ENCODE measurements at regions not wholly inside any gene's neighbourhood (a gene's known extent, or its start where the extent isn't known, plus 50 kb on each side); places are given as distances from the start of the nearest gene placed in this dataset.
A peak's percentile ranks its signal among the peaks of the same experiment; 100 is the strongest.
"Not testable (repeated sequence)": the region's sequence is repeated elsewhere in the genome, so short reads cannot be mapped to it uniquely, and the experiment has no call there.

- DNase-seq (ENCODE audit: low read depth), result not testable (repeated sequence)
These were observed 84.6 kb upstream of the ADRB2 start for GRCh38 chr5:148741766-148742165.

GRCh38 chr5:148744380-148744779 is 82.0 kb upstream of the ADRB2 start:
- not testable (repeated sequence) for DNase-seq (ENCODE audit: low read depth)

GRCh38 chr5:148746826-148747535 is 79.4 kb upstream of the ADRB2 start:
- DNase-seq (ENCODE audit: low read depth), result no peak

- DNase-seq (ENCODE audit: low read depth), result no peak
These were observed 78.9 kb upstream of the ADRB2 start for GRCh38 chr5:148747536-148747906.

GRCh38 chr5:148748702-148749392 is 77.6 kb upstream of the ADRB2 start:
- no peak for DNase-seq (ENCODE audit: low read depth)

GRCh38 chr5:148750614-148751013 is 75.8 kb upstream of the ADRB2 start:
- no peak for DNase-seq (ENCODE audit: low read depth)

GRCh38 chr5:148751025-148751424 is 75.4 kb upstream of the ADRB2 start:
- no peak for DNase-seq (ENCODE audit: low read depth)

- DNase-seq (ENCODE audit: low read depth), result not testable (repeated sequence)
These were observed 74.0 kb upstream of the ADRB2 start for GRCh38 chr5:148752375-148752774.

- DNase-seq (ENCODE audit: low read depth), result no peak
These were observed 67.3 kb upstream of the ADRB2 start for GRCh38 chr5:148759101-148759500.

- peak; percentile 49 for DNase-seq (ENCODE audit: low read depth)
These were observed 65.3 kb upstream of the ADRB2 start for GRCh38 chr5:148760945-148761638.

- no peak for DNase-seq (ENCODE audit: low read depth)
These were observed 62.4 kb upstream of the ADRB2 start for GRCh38 chr5:148763996-148764395.

GRCh38 chr5:148765061-148765460 is 61.4 kb upstream of the ADRB2 start:
- no peak for DNase-seq (ENCODE audit: low read depth)

- no peak for DNase-seq (ENCODE audit: low read depth)
These were observed 57.5 kb upstream of the ADRB2 start for GRCh38 chr5:148768806-148769415.

GRCh38 chr5:148769941-148770340 is 56.5 kb upstream of the ADRB2 start:
- no peak for DNase-seq (ENCODE audit: low read depth)

GRCh38 chr5:148774313-148774712 is 52.1 kb upstream of the ADRB2 start:
- no peak for DNase-seq (ENCODE audit: low read depth)

GRCh38 chr5:148776261-148776660 is 50.1 kb upstream of the ADRB2 start:
- no peak for DNase-seq (ENCODE audit: low read depth)
